Body of pancreas (tissue), 4 donors: ENCODE measurements at regions not wholly inside any gene's neighbourhood (a gene's known extent, or its start where the extent isn't known, plus 50 kb on each side); places are given as distances from the start of the nearest gene placed in this dataset.
"Not testable (repeated sequence)": the region's sequence is repeated elsewhere in the genome, so short reads cannot be mapped to it uniquely, and the experiment has no call there.

Experiments
- ATAC-seq: fragments of 150-250 bp; one replicate; pipeline ENCODE4 v1.9.1; 2016
- DNase-seq, 4 donors: peaks; one replicate each; pipeline ENCODE4 v3.0.0-alpha.2; 2019
- H3K27ac ChIP-seq, 4 donors: fragments of 200-600 bp; sonication (generic); 1 replicate in 3 of 4; 2 replicates in 1 of 4; pipeline versions ENCODE4 v1.5.1 to v1.6.1; 2016 to 2019; ENCODE audit warnings: mild to moderate bottlenecking in 1 of 4, mixed read lengths in 1 of 4, moderate library complexity in 1 of 4
- H3K27me3 ChIP-seq, 2 donors: fragments of 200-600 bp; sonication (generic); one replicate each; pipeline ENCODE4 v1.6.0; 2016; ENCODE audit warnings: mild to moderate bottlenecking in 1 of 2
- H3K36me3 ChIP-seq, 2 donors: fragments of 200-600 bp; sonication (generic); replicated peaks in 1 of 2; 2 replicates each; pipeline ENCODE4 v1.5.1; 2016; ENCODE audit warnings: low read depth in 2 of 2; ENCODE audit not compliant: insufficient read depth in 1 of 2
- H3K4me1 ChIP-seq: fragments of 200-600 bp; sonication (generic); one replicate; pipeline ENCODE4 v1.6.0; 2016
- H3K4me3 ChIP-seq, 2 donors: fragments of 200-600 bp; sonication (generic); 1 replicate in 1 of 2; 2 replicates in 1 of 2; pipeline ENCODE4 v1.5.1; 2016 to 2019
- H3K9me3 ChIP-seq, 3 donors: fragments of 200-600 bp; sonication (generic); 1 replicate in 2 of 3; 2 replicates in 1 of 3; pipeline ENCODE4 v1.5.1; 2016
- POLR2A ChIP-seq, 3 donors: fragments of 450-650 bp; IDR thresholded peaks; one replicate each; pipeline ENCODE4 v1.6.1; 2016; ENCODE audit warnings: antibody characterized with exemption in 3 of 3, mild to moderate bottlenecking in 2 of 3
- WGBS, 2 donors: methylation state at CpG; one replicate each; pipeline ENCODE4 v1.1.5; 2017; 5-methylcytosine and 5-hydroxymethylcytosine counted together
- intact Hi-C: fragments of 100-400 bp; cut with DNase I; formaldehyde crosslinking; loops from one replicate; pipeline ENCODE4 v1.15.1; 2023
- TF ChIP-seq, protein P1 (sequence below), 7 experiments: fragments of 450-650 bp in 4 of 7; fragments of 200-600 bp in 3 of 7; sonication (generic) in 3 of 7; IDR thresholded peaks; one replicate each; pipeline ENCODE4 v1.5.1; 2016 to 2019; ENCODE audit warnings: antibody characterized with exemption in 7 of 7

DNA sequence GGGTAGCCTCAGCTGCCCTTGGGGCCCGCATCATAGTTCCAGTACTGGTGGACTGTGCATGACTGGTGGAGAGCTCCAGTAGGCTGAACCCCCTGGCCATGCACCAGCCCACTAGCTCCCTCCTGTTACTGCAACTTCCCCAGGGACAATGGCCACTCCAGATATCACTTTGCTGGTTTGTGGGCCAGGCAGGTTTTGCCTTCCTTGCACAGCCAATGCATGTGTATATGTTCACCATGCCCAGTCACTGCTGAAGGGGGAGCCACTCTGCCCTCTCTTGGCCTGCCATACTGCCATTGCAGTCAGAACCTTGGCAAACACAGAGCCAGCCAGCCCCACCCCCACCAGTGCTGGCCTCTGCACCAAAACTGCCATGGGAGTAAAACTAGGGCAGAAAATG, 2095.3 kb upstream of the RAG2 start:
- Histone ChIP-seq H3K27ac (no peak overlapping the region), H3K9me3 (no peaks in the 10 kb centered on the region), H3K36me3 (no peaks in the 10 kb centered on the region), H3K4me1 (no peaks in the 10 kb centered on the region), H3K27me3 (no peaks in the 10 kb centered on the region), H3K4me3 (no peak overlapping the region)
- intact Hi-C loops, result no loop called here
- 100% methylated on average over 1 of the region's 1 CpG for WGBS, 2 donors
- DNase-seq (no peak), ATAC-seq (no peak)
- TF ChIP-seq, protein P1, sequence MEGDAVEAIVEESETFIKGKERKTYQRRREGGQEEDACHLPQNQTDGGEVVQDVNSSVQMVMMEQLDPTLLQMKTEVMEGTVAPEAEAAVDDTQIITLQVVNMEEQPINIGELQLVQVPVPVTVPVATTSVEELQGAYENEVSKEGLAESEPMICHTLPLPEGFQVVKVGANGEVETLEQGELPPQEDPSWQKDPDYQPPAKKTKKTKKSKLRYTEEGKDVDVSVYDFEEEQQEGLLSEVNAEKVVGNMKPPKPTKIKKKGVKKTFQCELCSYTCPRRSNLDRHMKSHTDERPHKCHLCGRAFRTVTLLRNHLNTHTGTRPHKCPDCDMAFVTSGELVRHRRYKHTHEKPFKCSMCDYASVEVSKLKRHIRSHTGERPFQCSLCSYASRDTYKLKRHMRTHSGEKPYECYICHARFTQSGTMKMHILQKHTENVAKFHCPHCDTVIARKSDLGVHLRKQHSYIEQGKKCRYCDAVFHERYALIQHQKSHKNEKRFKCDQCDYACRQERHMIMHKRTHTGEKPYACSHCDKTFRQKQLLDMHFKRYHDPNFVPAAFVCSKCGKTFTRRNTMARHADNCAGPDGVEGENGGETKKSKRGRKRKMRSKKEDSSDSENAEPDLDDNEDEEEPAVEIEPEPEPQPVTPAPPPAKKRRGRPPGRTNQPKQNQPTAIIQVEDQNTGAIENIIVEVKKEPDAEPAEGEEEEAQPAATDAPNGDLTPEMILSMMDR (IDR thresholded peaks at IDR 0.05), result no peak
- no peak for TF ChIP-seq POLR2A (IDR thresholded peaks at IDR 0.05)

DNA sequence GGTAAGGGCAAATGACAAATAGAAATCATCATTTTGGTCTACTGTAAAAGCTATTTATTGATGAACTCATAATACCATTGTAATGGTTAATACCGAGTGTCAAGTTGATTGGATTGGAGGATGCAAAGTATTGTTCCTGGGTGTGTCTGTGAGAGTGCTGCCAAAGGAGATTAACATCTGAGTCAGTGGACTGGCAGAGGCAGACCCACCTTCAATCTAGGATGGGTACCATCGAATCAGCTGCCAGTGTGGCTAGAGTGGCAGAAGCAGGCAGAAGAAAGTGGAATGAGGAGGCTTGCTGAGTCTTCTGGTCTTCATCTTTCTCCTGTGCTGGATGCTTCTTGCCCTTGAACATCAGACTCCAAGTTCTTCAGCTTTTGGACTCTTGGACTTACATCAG, 2092.2 kb upstream of the RAG2 start:
- H3K4me1 ChIP-seq, ATAC-seq, H3K36me3 ChIP-seq, H3K4me3 ChIP-seq, H3K9me3 ChIP-seq, H3K27ac ChIP-seq, intact Hi-C loops, H3K27me3 ChIP-seq, DNase-seq: not testable (repeated sequence)
- WGBS, 2 donors, result 47 to 67% methylated on average over 2 of the region's 2 CpGs

DNA sequence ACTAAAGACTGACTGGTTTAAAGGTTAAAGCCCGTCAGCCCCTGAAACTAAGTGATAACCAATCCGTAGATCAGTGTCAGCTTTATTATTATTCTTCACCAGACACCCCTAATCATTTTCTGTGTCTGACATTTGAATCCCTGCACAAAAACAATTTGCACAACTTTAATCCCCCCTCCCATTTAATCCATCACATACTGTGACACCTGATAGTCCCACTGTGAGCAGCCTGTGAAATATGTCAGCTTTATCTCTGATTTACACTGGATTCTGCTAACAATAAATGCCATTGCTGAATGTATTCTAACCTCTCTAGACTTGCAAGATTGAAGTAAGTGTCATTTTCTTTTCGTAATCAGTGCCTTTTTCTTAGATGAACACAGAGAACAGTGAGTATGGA, 2089.0 kb upstream of the RAG2 start:
- 33 to 42% methylated on average over 3 of the region's 3 CpGs for WGBS, 2 donors
- intact Hi-C loops, result no loop called here
- Histone ChIP-seq H3K27ac (no peak overlapping the region), H3K36me3 (no peaks in the 10 kb centered on the region), H3K4me3 (no peak overlapping the region), H3K4me1 (no peaks in the 10 kb centered on the region), H3K9me3 (no peaks in the 10 kb centered on the region), H3K27me3 (no peaks in the 10 kb centered on the region)
- ATAC-seq, result no peak
- DNase-seq, result no peak
- no peak for TF ChIP-seq POLR2A (IDR thresholded peaks at IDR 0.05)
- TF ChIP-seq, protein P1 (IDR thresholded peaks at IDR 0.05), result no peak

DNA sequence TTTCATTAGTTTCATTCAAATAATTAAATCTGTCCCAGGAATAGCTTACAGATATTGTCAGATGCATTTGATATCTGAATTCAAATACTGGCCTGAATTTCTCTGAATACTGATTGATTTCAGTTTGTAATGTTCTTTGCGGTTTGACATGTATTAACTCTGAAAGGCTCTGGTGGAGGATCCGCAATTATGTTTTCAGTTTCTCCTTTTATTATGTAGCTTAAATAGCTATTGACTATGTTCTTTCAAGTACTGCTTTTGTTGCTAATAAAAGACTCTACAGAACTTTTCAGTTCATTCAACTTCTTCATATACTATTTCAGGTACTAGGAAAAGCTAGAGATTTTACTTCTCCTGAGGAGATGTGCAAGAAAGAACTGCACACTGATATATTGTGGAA, 2085.4 kb upstream of the RAG2 start:
- no peak for TF ChIP-seq POLR2A (IDR thresholded peaks at IDR 0.05)
- TF ChIP-seq, protein P1 (IDR thresholded peaks at IDR 0.05), result no peak

DNA sequence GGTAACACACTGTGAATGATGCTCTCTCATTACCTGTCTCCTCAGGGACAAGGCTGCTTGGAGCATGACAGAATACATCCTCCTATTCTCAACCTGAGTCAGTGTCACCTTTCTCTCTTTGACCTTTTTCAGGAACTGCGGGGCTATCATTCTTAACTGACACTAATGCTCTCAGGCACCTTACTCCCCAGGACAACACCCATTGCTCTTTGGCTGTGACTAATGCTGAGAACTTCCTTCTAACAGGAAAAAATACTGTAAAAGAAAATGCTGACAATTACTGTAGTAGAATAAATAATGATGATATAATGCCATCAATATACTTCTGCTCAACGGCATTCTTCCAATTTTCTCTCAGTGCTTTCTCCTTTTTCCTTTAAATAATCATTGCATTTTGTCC, 2082.7 kb upstream of the RAG2 start:
- H3K9me3 ChIP-seq, result no peaks in the 10 kb centered on the region
- no peaks in the 10 kb centered on the region for H3K4me1 ChIP-seq
- no peak overlapping the region for H3K4me3 ChIP-seq
- H3K27ac ChIP-seq, result no peak overlapping the region
- ATAC-seq (no peak), DNase-seq (no peak)
- no peaks in the 10 kb centered on the region for H3K36me3 ChIP-seq
- TF ChIP-seq, protein P1 (IDR thresholded peaks at IDR 0.05), result no peak
- TF ChIP-seq POLR2A (IDR thresholded peaks at IDR 0.05), result no peak
- intact Hi-C loops, result no loop called here
- 51 to 58% methylated on average over 2 of the region's 2 CpGs for WGBS, 2 donors
- no peaks in the 10 kb centered on the region for H3K27me3 ChIP-seq

More for the DNA sequence above, 2085.4 kb upstream of the RAG2 start:
- 85 to 89% methylated on average over 2 of the region's 2 CpGs for WGBS, 2 donors
- Histone ChIP-seq H3K27ac (no peak overlapping the region), H3K9me3 (no peaks in the 10 kb centered on the region), H3K36me3 (no peaks in the 10 kb centered on the region), H3K4me1 (no peaks in the 10 kb centered on the region), H3K27me3 (no peaks in the 10 kb centered on the region), H3K4me3 (no peak overlapping the region)
- ATAC-seq (no peak), DNase-seq (no peak)
- intact Hi-C loops, result no loop called here
